Gastrocnemius medialis (tissue), 4 donors: ENCODE measurements at regions not wholly inside any gene's neighbourhood (a gene's known extent, or its start where the extent isn't known, plus 50 kb on each side); places are given as distances from the start of the nearest gene placed in this dataset.
"Not testable (repeated sequence)": the region's sequence is repeated elsewhere in the genome, so short reads cannot be mapped to it uniquely, and the experiment has no call there.

Experiments
- ATAC-seq, 2 donors: fragments of 150-250 bp; one replicate each; pipeline ENCODE4 v1.9.1; 2016
- DNase-seq, 2 donors: peaks; one replicate each; pipeline ENCODE4 v3.0.0-alpha.2; 2019
- H3K27ac ChIP-seq, 4 donors: fragments of 200-600 bp; sonication (generic); 1 replicate in 1 of 4; 2 replicates in 3 of 4; pipeline ENCODE4 v1.5.1; 2016 to 2018; ENCODE audit warnings: mild to moderate bottlenecking in 2 of 4, moderate library complexity in 1 of 4
- H3K27me3 ChIP-seq, 3 donors: fragments of 200-600 bp; sonication (generic) in 2 of 3; 1 replicate in 1 of 3; 2 replicates in 2 of 3; pipeline versions ENCODE4 v1.5.1 to v1.6.0; 2016 to 2019; ENCODE audit warnings: mild to moderate bottlenecking in 1 of 3, moderate library complexity in 1 of 3
- H3K36me3 ChIP-seq, 2 donors: fragments of 200-600 bp; sonication (generic) in 1 of 2; one replicate each; pipeline ENCODE4 v1.5.1; 2017 to 2018
- H3K4me1 ChIP-seq, 2 donors: fragments of 200-600 bp; sonication (generic) in 1 of 2; one replicate each; pipeline ENCODE4 v1.5.1; 2016 to 2017; ENCODE audit warnings: mild to moderate bottlenecking in 2 of 2
- H3K4me3 ChIP-seq, 4 donors: fragments of 200-600 bp; sonication (generic) in 3 of 4; 1 replicate in 1 of 4; 2 replicates in 3 of 4; pipeline ENCODE4 v1.5.1; 2016 to 2019; ENCODE audit warnings: mild to moderate bottlenecking in 2 of 4
- H3K9me3 ChIP-seq, 3 donors: fragments of 200-600 bp; sonication (generic) in 2 of 3; 1 replicate in 1 of 3; 2 replicates in 2 of 3; pipeline ENCODE4 v1.5.1; 2016 to 2019
- CTCF ChIP-seq, 5 experiments: fragments of 450-650 bp in 3 of 5; fragments of 200-600 bp in 2 of 5; sonication (generic) in 2 of 5; IDR thresholded peaks in 4 of 5; conservative IDR thresholded peaks in 1 of 5; 1 replicate in 4 of 5; 2 replicates in 1 of 5; pipeline ENCODE4 v1.5.1; 2016 to 2019; ENCODE audit warnings: antibody characterized with exemption in 5 of 5, mild to moderate bottlenecking in 3 of 5, moderate library complexity in 3 of 5
- POLR2A ChIP-seq, 2 donors: fragments of 450-650 bp; IDR thresholded peaks; one replicate each; pipeline ENCODE4 v1.6.1; 2017; ENCODE audit warnings: antibody characterized with exemption in 2 of 2, mild to moderate bottlenecking in 2 of 2, moderate library complexity in 2 of 2
- in situ Hi-C, 4 donors: fragments of 200-750 bp; cut with MboI; loops; one replicate each; pipeline versions ENCODE4 v1.15.0 to v1.8.0; 2017; ENCODE audit warnings: low sequenced_read_pairs in 4 of 4
- intact Hi-C: fragments of 100-400 bp; cut with DNase I; formaldehyde crosslinking; loops from one replicate; pipeline ENCODE4 v1.15.1; 2023; ENCODE audit warnings: low total_unique reads

- intact Hi-C loops (no loop called here), in situ Hi-C loops (no loop called here)
- Histone ChIP-seq H3K4me3 (no peak overlapping the region), H3K27me3 (no peaks in the 10 kb centered on the region), H3K36me3 (no peaks in the 10 kb centered on the region), H3K9me3 (no peaks in the 10 kb centered on the region), H3K27ac (no peak overlapping the region), H3K4me1 (no peaks in the 10 kb centered on the region)
- no peak for DNase-seq
- ATAC-seq, result no peak
- TF ChIP-seq CTCF (IDR thresholded peaks at IDR 0.05 in 4 of 5, conservative IDR thresholded peaks at IDR 0.05 in 1 of 5), result no peak
- TF ChIP-seq POLR2A (IDR thresholded peaks at IDR 0.05), result no peak
Measured at GRCh38 chr3:74384159-74384558, 230.3 kb downstream of the CNTN3 start.

- no peak for ATAC-seq
- DNase-seq, result no peak
- H3K4me1 ChIP-seq, result no peaks in the 10 kb centered on the region
- H3K4me3 ChIP-seq, result no peak overlapping the region
- in situ Hi-C loops (no loop called here), intact Hi-C loops (no loop called here)
- no peaks in the 10 kb centered on the region for H3K27me3 ChIP-seq
- no peaks in the 10 kb centered on the region for H3K36me3 ChIP-seq
- no peak overlapping the region for H3K27ac ChIP-seq
- H3K9me3 ChIP-seq, result no peaks in the 10 kb centered on the region
- no peak for TF ChIP-seq CTCF (IDR thresholded peaks at IDR 0.05 in 4 of 5, conservative IDR thresholded peaks at IDR 0.05 in 1 of 5)
- no peak for TF ChIP-seq POLR2A (IDR thresholded peaks at IDR 0.05)
Measured at GRCh38 chr3:74377669-74378068, 236.8 kb downstream of the CNTN3 start.

- ATAC-seq, intact Hi-C loops, in situ Hi-C loops: not testable (repeated sequence)
Measured at GRCh38 chr3:74376323-74376722, 238.1 kb downstream of the CNTN3 start.

GRCh38 chr3:74375653-74376052 lies 238.8 kb downstream of the CNTN3 start:
- Histone ChIP-seq H3K4me3 (no peak overlapping the region), H3K27ac (no peak overlapping the region), H3K9me3 (no peaks in the 10 kb centered on the region), H3K4me1 (no peaks in the 10 kb centered on the region), H3K36me3 (no peaks in the 10 kb centered on the region), H3K27me3 (no peaks in the 10 kb centered on the region)
- TF ChIP-seq CTCF (IDR thresholded peaks at IDR 0.05 in 4 of 5, conservative IDR thresholded peaks at IDR 0.05 in 1 of 5), result no peak
- in situ Hi-C loops, result no loop called here
- intact Hi-C loops, result no loop called here
- no peak for ATAC-seq
- DNase-seq, result no peak

More at GRCh38 chr3:74376323-74376722, 238.1 kb downstream of the CNTN3 start:
- not testable (repeated sequence) for H3K36me3 ChIP-seq, DNase-seq, H3K27ac ChIP-seq, H3K27me3 ChIP-seq, H3K4me3 ChIP-seq, H3K9me3 ChIP-seq, H3K4me1 ChIP-seq

GRCh38 chr3:74372743-74373142 lies 241.7 kb downstream of the CNTN3 start:
- no peak overlapping the region for H3K4me3 ChIP-seq
- TF ChIP-seq POLR2A (IDR thresholded peaks at IDR 0.05) (no peak), CTCF (IDR thresholded peaks at IDR 0.05 in 4 of 5, conservative IDR thresholded peaks at IDR 0.05 in 1 of 5) (no peak)
- ATAC-seq (no peak), DNase-seq (no peak)
- H3K27me3 ChIP-seq, result no peaks in the 10 kb centered on the region
- H3K27ac ChIP-seq, result no peak overlapping the region
- no peaks in the 10 kb centered on the region for H3K9me3 ChIP-seq
- in situ Hi-C loops, result no loop called here
- H3K36me3 ChIP-seq, result no peaks in the 10 kb centered on the region
- intact Hi-C loops, result no loop called here
- no peaks in the 10 kb centered on the region for H3K4me1 ChIP-seq
